Neural cell (in vitro differentiated cells): ENCODE measurements at regions not wholly inside any gene's neighbourhood (a gene's known extent, or its start where the extent isn't known, plus 50 kb on each side); places are given as distances from the start of the nearest gene placed in this dataset.

Experiments
- H2AFZ ChIP-seq: fragments of 200-600, 300-800 bp; sonication (generic), shearing (Covaris generic); 2 replicates; pipeline ENCODE4 v1.6.0; 2014; ENCODE audit warnings: low read depth, mild to moderate bottlenecking, antibody characterized with exemption, low read length, moderate library complexity
- H3F3A ChIP-seq: fragments of 200-600 bp; shearing (Covaris generic); 2 replicates; pipeline ENCODE4 v1.6.1; 2016; ENCODE audit warnings: mild to moderate bottlenecking, moderate library complexity, mixed read lengths, antibody characterized with exemption, low read length; ENCODE audit not compliant: insufficient read depth, poor library complexity, severe bottlenecking
- H3K27ac ChIP-seq: fragments of 200-600, 300-800 bp; sonication (generic), shearing (Covaris generic); 2 replicates; pipeline ENCODE4 v1.5.1; 2014; ENCODE audit warnings: mild to moderate bottlenecking, low read length, moderate library complexity
- H3K27me3 ChIP-seq: fragments of 300-800, 200-600 bp; sonication (generic), shearing (Covaris generic); 2 replicates; pipeline ENCODE4 v1.6.0; 2014; ENCODE audit warnings: mild to moderate bottlenecking, low read depth, low read length, moderate library complexity; ENCODE audit not compliant: insufficient read depth
- H3K36me3 ChIP-seq: fragments of 300-800, 200-600 bp; sonication (generic), shearing (Covaris generic); 2 replicates; pipeline ENCODE4 v1.5.1; 2014; ENCODE audit warnings: mild to moderate bottlenecking, antibody characterized with exemption, low read length, moderate library complexity; ENCODE audit not compliant: insufficient read depth
- H3K4me2 ChIP-seq: fragments of 300-800, 200-600 bp; sonication (generic), shearing (Covaris generic); 2 replicates; pipeline ENCODE4 v1.6.0; 2014; ENCODE audit warnings: mild to moderate bottlenecking, low read length
- H3K4me3 ChIP-seq: fragments of 300-800, 200-600 bp; sonication (generic), shearing (Covaris generic); 2 replicates; pipeline ENCODE4 v1.5.1; 2014; ENCODE audit warnings: mild to moderate bottlenecking, low read length, moderate library complexity
- H3K79me2 ChIP-seq: fragments of 200-600 bp; shearing (Covaris generic); replicated peaks from 2 replicates; pipeline ENCODE4 v1.6.0; 2014; ENCODE audit warnings: mild to moderate bottlenecking, low read length, moderate library complexity; ENCODE audit not compliant: insufficient read depth
- H3K9ac ChIP-seq: fragments of 300-800, 200-600 bp; sonication (generic), shearing (Covaris generic); 2 replicates; pipeline ENCODE4 v1.6.1; 2016; ENCODE audit warnings: mild to moderate bottlenecking, low read length, mixed read lengths
- H3K9me2 ChIP-seq: fragments of 200-600 bp; shearing (Covaris generic); 2 replicates; pipeline ENCODE4 v1.6.1; 2016; ENCODE audit warnings: mild to moderate bottlenecking, low read length, mixed read lengths; ENCODE audit not compliant: insufficient read depth
- H3K9me3 ChIP-seq: fragments of 200-600, 300-800 bp; sonication (generic), shearing (Covaris generic); 2 replicates; pipeline ENCODE4 v1.6.1; 2016; ENCODE audit warnings: mild to moderate bottlenecking, mixed run types, low read length, moderate library complexity, mixed read lengths
- H4K20me1 ChIP-seq: fragments of 200-600 bp; shearing (Covaris generic); 2 replicates; pipeline ENCODE4 v1.6.1; 2016; ENCODE audit warnings: mild to moderate bottlenecking, mixed run types; ENCODE audit not compliant: insufficient read depth
- CTCF ChIP-seq: fragments of 450-650 bp; IDR thresholded peaks from 2 replicates; pipeline ENCODE4 v1.5.1; 2014; ENCODE audit warnings: antibody characterized with exemption, mild to moderate bottlenecking, moderate library complexity; ENCODE audit not compliant: poor library complexity, severe bottlenecking
- EP300 ChIP-seq: fragments of 450-650 bp; conservative IDR thresholded peaks from 2 replicates; pipeline ENCODE4 v1.6.1; 2014; ENCODE audit warnings: antibody characterized with exemption, mild to moderate bottlenecking, moderate library complexity; ENCODE audit not compliant: poor library complexity, severe bottlenecking
- EZH2 ChIP-seq: fragments of 200-600, 300-800 bp; shearing (Covaris generic), sonication (generic); IDR thresholded peaks from 2 replicates; pipeline ENCODE4 v1.6.1; 2014; ENCODE audit warnings: antibody characterized with exemption, low read length, borderline replicate concordance, mild to moderate bottlenecking; ENCODE audit not compliant: insufficient read depth, poor library complexity, severe bottlenecking
- MXI1 ChIP-seq: fragments of 450-650 bp; conservative IDR thresholded peaks from 2 replicates; pipeline ENCODE4 v1.6.1; 2014; ENCODE audit warnings: antibody characterized with exemption, mild to moderate bottlenecking; ENCODE audit not compliant: poor library complexity, severe bottlenecking
- POLR2AphosphoS5 ChIP-seq: IDR thresholded peaks from 2 replicates; pipeline ENCODE4 v1.6.1; 2012
- RAD21 ChIP-seq: fragments of 450-650 bp; conservative IDR thresholded peaks from 2 replicates; pipeline ENCODE4 v1.6.1; 2014; ENCODE audit warnings: antibody characterized with exemption, mild to moderate bottlenecking, moderate library complexity
- REST ChIP-seq: IDR thresholded peaks from 2 replicates; pipeline ENCODE4 v1.6.1; 2012; ENCODE audit warnings: borderline replicate concordance
- SMC3 ChIP-seq: fragments of 450-650 bp; conservative IDR thresholded peaks from 2 replicates; pipeline ENCODE4 v1.6.1; 2014; ENCODE audit warnings: antibody characterized with exemption, mild to moderate bottlenecking, moderate library complexity; ENCODE audit not compliant: poor library complexity
- TAF1 ChIP-seq: IDR thresholded peaks from 2 replicates; pipeline ENCODE4 v1.6.1; 2012; ENCODE audit warnings: low read depth

GRCh38 chr11:90491466-90491865, 268.6 kb upstream of the CHORDC1 start:
- Histone ChIP-seq H3K4me2 (no peak overlapping the region), H2AFZ (no peak overlapping the region), H3K27ac (no peak overlapping the region), H3K27me3 (no peaks in the 10 kb centered on the region), H3K9me2 (no peaks in the 10 kb centered on the region), H3K9me3 (no peaks in the 10 kb centered on the region), H3K9ac (no peak overlapping the region), H4K20me1 (no peaks in the 10 kb centered on the region), H3K4me3 (no peak overlapping the region), H3F3A (no peaks in the 10 kb centered on the region), H3K36me3 (no peaks in the 10 kb centered on the region), H3K79me2 (no peaks in the 10 kb centered on the region)
- no peak for TF ChIP-seq EP300
- no peak for TF ChIP-seq MXI1
- TF ChIP-seq TAF1, result no peak
- TF ChIP-seq RAD21, result no peak
- TF ChIP-seq REST, result no peak
- TF ChIP-seq EZH2, result no peak
- TF ChIP-seq POLR2AphosphoS5, result no peak

GRCh38 chr11:90476442-90477007, 253.7 kb upstream of the CHORDC1 start:
- no peaks in the 10 kb centered on the region for H3K9me3 ChIP-seq
- no peaks in the 10 kb centered on the region for H3K9me2 ChIP-seq
- H2AFZ ChIP-seq, result no peak overlapping the region
- no peaks in the 10 kb centered on the region for H3K79me2 ChIP-seq
- no peak overlapping the region for H3K9ac ChIP-seq
- TF ChIP-seq MXI1, result no peak
- no peak for TF ChIP-seq REST
- no peak for TF ChIP-seq POLR2AphosphoS5
- peak; percentile 61 for TF ChIP-seq SMC3
- TF ChIP-seq EP300, result no peak
- no peak for TF ChIP-seq TAF1
- TF ChIP-seq EZH2, result no peak
- peak; percentile 57 for TF ChIP-seq CTCF
- TF ChIP-seq RAD21, result peak; percentile 49
- H3K4me3 ChIP-seq, result no peak overlapping the region
- no peak overlapping the region for H3K27ac ChIP-seq
- H3F3A ChIP-seq, result no peaks in the 10 kb centered on the region
- H3K4me2 ChIP-seq, result no peak overlapping the region
- no peaks in the 10 kb centered on the region for H4K20me1 ChIP-seq
- no peaks in the 10 kb centered on the region for H3K27me3 ChIP-seq
- H3K36me3 ChIP-seq, result no peaks in the 10 kb centered on the region
